ENCODE measurements at regions not wholly inside any gene's neighbourhood (a gene's known extent, or its start where the extent isn't known, plus 50 kb on each side); places are given as distances from the start of the nearest gene placed in this dataset.
A peak's percentile ranks its signal among the peaks of the same experiment; 100 is the strongest.
"Not testable (repeated sequence)": the region's sequence is repeated elsewhere in the genome, so short reads cannot be mapped to it uniquely, and the experiment has no call there.

DNA sequence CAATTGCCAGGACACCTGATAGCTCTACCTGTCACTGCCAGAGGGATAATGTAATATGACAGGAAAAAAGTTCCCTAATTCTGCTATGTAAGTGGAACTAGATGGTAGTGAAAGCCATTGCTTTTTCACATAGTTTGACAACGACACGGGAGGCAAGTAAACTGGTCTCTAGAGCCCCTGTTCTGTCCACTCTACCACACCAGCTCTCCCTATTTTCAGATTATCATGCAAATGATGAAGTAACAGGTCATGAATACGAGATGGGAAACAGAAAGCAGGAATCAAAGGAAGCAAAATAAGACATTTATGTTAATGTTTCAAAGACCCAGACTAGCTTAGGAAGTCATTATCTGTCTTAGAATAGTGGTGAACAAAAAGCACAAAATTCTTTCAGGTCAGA is 56.2 kb downstream of the TAF11L14 start:
- no peak for DNase-seq

DNA sequence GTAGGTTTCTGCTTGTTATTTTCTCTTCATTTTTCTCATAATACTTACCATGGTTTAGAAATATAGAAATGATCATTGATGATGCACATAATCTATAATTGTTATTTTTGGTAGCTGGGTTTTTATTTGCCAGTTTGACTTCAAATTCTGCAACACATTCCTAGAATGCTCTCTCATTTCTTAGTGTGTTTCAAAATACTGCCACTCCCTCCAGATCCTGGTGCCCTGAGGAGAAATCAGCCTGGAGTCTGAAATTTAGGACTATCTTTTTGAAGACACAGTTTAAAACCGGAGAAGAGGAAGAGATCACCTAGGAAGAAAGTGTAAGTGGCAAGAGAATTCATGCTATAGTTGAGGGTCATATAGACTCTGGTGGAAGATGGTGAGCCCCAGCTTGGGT is 57.5 kb downstream of the TAF11L14 start:
- no peak for DNase-seq

DNA sequence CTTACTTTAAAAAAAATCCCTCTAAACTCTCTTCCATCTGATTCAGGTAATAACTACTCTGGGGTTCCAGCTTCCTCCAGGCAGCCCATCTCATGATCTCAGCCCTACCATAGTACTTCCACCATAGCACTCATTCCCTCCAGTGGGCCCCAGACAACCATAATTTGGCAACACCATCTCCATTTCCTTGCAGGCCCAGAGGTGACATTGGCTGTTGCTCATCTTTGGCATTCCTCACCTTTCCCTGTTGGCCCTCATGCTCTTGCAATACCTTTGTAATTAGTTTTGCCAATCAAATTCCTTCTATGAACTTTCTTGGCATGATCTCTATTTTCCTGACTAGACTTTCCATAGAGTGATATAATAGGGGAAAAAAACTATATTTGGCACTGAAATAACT is 60.1 kb downstream of the TAF11L14 start:
- no peak for DNase-seq

DNA sequence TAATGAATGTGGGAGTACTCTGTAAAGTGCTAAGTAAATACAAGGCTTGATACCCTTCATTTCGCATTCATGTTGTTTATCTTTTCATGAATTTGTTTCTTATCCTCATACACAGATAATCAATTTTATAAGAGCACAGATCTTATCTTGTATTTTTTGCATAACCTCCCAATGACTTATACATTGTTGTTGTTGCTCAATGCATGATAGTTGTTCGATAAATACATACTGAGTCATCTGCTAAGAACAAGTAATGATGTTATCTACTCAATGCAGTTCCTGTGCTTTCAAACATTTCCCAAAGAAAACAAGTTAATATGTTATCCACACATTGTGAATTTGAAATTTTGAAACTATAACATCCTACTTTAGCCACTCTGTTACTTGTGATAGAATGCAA is 60.7 kb downstream of the TAF11L14 start:
- DNase-seq, result no peak

DNA sequence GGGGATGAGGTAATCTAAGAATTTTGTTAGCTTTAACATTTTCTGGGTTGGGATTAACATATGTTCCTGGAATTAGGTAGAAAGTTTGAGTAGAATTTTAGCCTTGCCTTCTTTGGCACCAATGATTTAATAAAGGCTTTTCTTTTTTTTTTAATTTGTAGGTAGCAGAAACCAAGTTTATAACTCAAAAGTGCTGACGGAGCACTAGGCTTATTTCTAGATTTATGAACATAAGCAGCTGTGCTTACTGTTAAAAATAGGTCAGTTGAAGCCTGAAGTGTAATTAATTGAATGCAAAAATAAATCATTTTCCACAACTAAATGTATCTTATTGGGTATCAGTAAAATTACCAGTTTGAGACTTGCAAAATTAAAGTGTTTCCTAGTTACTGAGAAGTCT is 62.4 kb downstream of the TAF11L14 start:
- DNase-seq, result no peak

DNA sequence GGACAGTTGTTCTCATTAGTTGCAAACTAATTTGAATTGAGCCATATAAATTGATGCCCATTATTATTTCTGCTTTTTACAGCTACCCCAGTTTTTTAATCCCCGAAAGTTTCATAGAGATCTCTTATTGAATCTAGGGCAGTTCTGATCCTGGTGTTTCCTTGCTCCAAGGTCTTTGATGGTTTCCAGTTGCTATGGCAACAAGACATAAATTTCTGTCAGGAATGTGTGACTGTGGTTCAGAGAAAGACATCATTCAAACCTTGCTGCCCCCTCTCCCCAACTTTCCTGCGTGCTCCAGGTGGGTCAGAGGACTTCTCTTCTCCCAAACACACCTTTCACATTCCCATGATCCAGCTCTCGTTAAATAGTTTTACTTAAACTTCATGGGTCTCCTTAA is 63.4 kb downstream of the TAF11L14 start:
- DNase-seq, result no peak

DNA sequence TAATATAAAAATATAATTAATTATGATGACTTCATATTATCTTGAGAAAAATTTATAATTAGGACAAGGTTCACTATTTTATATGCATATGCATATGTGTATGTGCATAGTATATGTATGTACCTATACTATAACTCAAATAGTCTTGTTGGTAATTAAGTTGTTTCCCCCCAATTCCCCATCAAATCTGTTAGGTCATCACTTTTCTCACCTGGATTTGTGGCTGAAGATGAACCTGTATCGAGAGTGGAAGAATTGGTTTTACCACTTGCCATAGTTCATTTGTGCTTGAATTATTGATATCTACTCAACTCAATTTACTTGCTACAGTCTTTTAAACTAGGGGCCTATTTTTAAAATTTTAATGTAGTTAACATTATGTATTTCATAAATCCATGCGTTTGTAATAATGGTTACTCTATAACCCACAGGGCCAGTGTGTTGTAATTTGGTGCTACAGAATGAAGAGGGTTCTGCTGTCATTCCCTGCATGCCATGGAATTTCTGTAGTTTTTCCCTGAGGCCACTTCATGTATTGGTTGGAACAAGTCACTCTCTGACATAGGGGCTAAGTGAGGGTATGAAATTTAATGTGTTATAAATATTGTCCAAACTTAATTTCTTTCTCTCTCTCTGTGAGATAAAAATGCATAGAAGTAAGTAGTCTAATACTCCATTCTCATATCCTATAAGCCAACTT is 74.9 kb downstream of the TAF11L14 start:
- DNase-seq, result no peak

DNA sequence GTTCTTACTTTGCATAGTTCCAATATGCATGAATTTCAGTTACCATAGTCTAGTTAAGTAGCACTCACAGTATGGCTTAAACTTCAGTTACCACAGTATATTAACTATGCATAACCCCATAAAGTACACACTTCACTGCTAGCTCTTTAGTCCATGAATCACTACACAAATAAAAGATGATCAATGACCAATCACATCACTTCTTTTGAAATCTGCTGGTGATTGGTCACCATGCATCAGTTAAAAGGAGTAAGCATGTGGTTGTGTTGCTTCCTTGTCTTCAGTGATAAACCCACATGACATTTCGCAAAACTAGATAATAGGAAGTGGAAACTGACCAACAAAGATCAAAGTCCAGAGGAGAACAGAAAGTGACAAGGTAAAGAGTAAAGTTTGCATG is 79.0 kb downstream of the TAF11L14 start:
- no peak for DNase-seq

DNA sequence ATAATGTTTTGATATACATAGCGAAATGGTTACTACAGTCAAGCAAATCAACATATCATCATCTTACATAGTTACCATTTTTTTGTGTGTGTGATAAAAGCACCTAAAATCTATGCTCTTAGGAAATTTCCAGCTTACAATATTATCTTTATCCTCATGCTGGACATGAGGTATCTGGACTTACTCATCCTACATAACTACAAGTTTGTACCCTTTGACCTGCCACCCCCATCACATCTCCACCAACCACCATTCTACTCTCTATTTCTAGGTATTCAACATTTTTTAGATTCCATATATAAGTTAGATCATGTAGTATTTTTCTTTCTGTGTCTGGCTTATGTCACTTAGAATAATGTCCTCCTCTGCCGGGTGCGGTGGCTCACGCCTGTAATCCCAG is 79.9 kb downstream of the TAF11L14 start:
- DNase-seq, result no peak

DNA sequence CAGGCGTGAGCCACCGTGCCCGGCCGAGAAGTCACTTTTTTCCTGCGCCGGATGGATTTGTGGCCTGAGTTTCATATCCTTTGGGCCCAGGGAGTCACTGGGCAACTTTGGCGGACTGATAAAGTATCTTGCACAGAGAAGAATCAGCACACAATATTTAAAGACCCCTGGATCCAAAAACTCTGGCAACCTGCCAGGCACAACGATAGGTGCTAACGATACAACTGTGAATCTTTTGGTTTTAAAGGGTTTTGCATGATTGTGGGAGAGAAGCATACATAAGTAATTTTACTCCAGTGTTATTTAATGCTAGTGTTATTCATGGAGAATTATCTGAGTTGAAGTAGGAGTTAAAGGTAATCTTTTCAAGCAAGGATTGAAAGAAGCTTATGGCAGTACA is 85.3 kb downstream of the TAF11L14 start:
- DNase-seq, result no peak

DNA sequence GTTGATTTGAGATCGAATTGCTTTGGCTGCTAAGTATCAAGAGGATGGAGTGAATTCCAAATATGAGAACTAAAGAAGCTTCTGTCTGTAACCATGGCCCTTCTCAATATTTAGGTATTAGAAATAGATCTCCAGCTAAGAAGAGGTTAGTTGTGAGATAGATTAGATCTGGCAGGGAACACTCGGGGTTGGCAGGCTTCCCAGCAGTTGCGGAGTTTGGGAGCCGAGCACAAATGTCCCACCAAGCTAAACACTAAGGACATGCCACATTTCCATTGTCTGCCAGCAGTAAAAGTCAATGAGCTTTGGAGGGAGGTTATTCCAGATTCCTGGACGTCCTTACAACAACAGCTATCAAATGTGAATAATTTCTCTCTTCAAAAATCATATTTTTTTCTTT is 85.8 kb downstream of the TAF11L14 start:
- DNase-seq, result no peak

DNA sequence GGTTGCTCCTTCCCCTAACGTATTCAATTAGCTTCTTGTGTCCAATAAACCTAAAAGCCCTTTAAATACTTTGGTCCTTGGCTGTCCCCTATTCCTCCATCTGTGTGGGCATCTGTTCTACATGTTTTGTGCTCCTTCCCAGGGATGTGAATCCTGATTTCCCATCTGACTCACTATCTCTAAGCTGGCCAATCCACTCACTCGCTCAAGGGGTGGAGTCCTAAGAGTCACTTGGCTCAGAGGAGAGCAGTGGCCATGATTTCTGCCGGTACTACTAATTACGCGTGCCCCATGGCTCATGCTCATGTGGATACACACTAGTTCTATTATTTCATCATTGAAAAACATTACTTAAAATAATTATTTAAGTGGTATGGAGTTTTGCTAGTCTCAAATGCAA is 89.6 kb downstream of the TAF11L14 start:
- no peak for DNase-seq

DNA sequence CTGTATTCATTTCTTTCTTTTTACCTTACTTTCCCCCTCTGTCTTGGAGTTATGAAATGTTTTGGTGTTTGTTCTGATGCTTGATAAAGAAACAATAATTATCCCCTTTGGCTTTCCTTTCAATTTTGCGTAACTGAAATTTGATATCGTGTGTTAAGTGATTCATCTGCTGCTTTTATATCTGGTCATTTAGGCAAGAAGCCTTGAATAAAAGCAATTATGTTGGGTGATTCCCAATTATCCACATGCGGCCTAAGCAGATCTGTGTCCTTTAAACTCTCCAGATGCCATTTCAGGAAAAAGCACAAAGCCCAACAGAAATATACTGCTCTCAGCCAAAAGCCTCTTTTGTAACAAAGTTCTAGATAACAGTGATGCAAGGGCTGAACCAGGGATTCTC is 92.8 kb downstream of the TAF11L14 start:
- no peak for DNase-seq

DNA sequence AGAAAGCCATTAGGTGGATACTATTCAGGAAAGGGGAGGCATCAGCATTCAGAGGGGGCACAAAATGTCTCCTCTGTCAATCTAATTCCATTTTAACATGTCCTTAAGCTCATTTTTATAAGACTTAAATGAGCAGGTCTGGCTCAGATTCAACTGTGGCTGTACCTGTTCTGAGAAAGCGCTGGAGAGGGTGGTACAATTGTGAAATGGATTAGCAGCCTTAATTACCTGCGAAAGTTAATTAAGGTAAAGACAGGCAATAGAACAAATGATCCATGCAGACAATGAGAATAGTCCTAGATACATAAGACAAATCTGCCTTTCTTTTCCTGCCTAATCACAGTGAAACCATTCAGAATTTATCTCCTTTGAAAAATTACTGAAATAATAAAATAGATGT is 96.2 kb downstream of the TAF11L14 start:
- no peak for DNase-seq

DNA sequence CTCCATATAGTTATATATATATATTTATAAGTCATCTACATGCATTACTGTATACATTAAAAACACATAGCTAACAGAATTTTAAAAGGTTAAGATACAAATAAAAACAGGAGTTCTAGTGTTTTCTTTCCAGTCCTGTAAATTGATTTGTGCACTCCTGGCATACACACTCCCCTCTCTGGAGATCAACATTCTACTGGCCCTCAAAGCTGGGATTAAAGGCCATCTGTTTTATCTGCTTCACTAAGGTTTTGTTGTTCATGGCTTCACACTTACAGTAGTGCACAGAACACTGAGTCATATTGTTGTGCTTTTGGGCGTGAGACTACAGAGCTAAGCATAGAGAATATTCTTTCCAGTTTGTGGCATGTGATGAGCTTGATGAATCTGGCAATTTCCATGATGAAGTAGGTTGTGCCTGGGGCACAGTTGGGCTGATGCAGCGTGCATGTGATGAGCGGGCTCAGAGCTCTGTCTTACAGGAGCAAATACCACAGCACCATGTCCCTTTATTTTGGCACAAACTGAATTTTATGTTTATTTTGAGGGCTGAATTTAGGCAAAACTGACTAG is 98.2 kb downstream of the TAF11L14 start:
- no peak for DNase-seq

DNA sequence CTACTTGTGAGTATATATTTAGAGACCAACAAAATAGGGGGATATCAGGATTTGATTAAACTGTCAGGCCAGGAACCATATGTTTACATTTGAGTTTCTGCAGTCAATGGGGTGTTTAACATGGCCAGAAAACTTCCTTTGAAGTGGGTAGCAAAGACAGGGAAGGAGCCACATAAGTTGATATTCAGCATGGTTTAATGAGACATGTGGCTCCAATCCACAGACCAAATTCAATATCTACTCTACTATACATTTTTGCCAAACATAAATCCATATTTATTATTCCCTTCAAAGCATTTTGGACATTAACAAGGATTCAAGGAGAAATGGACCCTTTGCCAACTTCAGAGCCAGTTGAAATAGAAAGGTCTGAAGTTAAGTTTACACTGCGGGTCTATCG is 99.8 kb downstream of the TAF11L14 start:
- no peak for DNase-seq

DNA sequence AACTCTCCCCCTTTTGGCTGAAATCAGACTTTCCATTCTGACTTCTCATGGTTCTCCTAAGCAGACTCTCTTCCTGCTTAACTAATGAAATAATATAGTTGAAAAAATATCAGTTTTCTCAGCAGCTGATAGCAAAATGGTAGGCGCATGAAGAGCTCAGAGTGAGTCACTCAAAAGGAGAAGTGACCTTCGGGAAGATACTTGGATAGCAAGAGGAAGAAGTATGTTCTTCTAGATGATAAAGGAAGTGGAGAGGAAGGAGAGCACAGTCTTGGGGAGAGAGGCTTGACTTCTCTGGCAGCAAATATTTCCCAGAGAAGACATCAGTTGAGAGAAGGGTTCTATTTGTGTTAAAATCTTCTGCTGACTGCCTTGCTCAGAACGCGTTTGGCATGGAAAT is 101.5 kb downstream of the TAF11L14 start:
- no peak for DNase-seq

DNA sequence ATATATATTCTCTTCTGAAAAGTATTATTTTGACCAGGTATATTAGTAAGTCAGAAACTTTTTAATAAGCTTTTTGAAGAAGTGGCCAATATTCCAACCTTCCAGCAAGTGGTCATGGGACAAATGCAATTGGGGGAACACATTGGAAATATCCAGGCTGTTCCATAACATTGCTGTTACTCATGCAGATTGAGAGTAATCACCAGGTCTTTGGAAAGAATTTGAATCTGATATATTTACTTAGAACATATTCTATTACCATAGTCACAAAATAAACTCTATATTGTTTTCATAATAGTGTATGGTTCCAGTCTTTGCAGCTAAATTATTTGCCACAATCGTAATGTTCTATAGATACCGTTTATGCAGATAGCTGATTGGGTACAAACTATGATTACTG is 102.8 kb downstream of the TAF11L14 start:
- DNase-seq, result peak; percentile 19

DNA sequence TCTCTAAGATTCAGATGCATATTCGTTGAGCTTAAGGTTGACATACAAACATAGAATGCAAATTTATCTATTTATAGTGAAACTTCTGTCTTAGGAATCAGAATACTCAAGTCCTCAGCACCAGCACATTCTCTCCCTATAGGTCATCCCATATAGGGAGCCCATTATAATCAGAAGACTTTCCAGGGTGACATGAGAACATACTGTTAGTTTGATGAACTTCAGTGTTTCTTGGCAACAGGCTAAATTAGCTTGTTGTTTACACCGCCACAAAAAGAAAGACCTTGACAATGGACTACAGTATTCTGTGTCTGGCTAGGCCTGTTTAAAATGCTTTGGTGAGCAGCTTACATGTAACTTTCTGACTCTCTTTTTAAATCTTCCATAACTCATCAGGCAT is 104.2 kb downstream of the TAF11L14 start:
- DNase-seq, result no peak

DNA sequence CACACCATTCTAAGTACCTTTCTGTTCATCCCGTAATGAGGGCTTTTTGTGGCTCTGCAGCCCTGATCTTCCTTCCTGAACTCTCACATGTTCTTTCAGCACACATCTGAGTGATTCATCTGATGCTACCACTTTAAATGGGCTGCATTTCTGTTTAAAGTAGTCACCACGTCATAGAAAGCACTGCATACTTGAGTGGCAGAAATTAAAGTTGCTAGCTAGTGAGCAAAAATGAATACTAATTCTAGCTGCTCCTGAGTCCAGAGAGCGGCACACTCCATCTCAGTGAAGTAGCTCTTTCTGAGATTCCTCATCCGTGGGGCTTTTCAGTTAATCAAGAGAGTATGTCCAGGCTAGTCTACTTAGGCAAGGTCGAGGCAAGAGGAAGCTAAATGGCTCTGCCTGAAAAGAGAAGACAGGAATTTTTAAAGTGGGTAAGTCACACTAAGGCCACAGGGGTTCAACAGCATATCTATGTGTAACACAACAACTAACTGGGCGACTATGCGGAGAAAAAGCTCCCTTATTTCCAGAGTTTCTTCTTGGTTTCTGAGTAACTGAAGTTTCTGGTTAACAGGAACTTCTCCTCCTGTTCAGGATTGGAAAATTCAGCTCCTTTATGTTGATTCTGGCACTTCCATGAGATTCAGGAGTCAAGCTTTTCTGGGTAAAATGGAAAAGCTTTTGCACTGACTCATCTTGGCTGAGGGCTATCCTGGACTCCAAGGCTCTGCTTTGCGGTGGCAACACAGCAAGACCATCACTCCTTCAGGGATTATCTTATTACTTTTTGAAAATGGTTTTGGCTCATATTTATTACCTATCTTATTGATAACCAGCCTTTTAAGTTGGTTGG is 109.5 kb downstream of the TAF11L14 start:
- DNase-seq, result peak; percentile 86

DNA sequence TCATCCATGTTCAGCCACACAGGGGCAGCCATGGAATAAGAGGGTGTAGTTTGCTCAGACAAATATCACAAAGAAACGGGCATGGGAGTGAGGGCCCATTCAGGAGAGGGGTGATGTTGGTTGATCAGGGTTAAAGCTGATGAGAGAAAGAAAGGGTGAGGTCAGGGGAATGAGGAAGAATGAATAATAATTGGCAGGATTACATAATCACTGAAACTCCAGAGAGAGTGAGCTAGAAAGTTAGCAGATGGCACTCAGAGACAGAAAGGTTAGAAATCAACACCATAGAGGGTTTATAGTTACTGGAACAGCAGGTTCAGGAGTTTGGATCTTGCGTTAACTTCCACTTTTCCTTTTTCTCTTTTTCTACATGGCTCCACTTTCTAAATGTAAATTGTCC is 113.9 kb downstream of the TAF11L14 start:
- DNase-seq, result no peak

DNA sequence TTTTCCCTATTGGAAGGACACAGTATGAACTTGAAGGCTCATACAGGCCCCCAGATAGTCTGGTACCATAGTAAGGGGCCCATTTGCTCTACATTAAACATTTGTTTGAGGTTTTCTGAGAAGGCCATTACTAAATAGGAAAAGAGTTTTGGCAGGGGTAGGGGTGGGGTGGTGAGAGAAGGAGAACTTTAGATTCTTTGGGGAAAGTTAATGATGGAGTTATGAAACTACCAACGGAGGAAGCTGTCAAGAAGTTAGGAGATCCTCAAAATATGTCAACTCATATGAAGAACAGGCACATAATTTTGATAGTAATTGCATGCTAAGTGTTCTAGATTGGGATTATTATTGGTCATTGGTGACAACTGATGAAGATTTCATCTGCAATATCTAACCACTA is 114.7 kb downstream of the TAF11L14 start:
- DNase-seq, result no peak

DNA sequence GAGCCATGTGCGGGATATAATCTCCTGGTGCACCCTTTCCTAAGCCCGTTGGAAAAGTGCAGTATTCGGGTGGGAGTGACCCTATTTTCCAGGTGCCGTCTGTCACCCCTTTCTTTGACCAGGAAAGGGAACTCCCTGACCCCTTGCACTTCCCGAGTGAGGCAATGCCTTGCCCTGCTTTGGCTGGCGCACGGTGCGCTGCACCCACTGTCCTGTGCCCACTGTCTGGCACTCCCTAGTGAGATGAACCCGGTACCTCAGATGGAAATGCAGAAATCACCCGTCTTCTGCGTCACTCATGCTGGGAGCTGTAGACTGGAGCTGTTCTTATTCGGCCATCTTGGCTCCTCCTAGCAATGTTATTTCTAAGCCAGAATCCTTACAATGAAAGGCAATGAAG is 121.1 kb downstream of the TAF11L14 start:
- not testable (repeated sequence) for DNase-seq

DNA sequence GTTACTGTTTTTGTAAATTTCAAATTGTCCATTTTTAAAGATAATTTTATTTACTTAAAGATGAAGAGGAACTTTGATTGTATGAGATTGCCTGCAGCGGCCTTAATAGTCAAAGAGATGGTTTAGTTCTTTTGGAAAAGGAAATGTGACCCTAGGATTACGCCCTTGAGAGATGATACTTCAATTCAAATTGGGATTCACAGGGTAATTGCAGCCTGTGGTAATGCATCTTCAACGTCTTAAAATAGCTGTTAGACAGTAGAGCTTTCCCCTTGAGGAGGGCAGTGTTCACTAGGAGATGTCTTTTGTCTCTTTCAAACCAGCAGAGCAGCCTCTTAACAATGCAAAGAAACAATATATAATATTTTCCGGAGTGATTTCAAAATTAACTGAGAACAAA is 127.1 kb downstream of the TAF11L14 start:
- DNase-seq, result no peak

All from fibroblast of upper back skin (primary cell).